ENCODE measurements at regions not wholly inside any gene's neighbourhood (a gene's known extent, or its start where the extent isn't known, plus 50 kb on each side); places are given as distances from the start of the nearest gene placed in this dataset.

DNA sequence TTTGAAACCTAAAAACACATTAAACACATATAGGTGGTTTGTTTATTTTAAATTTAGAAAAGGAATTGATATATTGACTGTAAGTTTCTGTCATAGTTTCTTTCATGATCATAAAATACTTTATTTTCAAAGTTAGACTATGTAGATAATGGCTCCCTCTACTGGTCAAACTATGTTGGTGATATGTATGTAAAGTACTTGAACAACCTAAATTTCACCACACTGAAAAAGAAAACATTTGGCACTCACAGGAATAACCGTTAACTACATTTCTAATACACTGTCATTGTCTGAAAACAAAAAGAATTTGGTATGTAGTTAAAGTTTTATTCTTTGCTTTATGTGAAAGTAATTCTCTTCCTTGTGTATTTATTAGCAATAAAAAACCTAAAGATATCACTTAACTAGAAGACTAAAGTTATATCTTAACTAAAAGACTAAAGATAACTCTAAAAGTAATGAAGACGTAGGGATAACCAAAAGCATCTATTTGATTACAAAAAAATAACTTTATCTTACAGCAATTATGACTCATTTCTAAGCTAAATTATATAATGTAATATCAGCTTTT, 427.5 kb downstream of the VGLL3 start:
- no peaks in the 10 kb centered on the region; the same call in 1 of the 2 replicates for H3K9me3 ChIP-seq (ENCODE audit: low read length)
- no peak overlapping the region for H2AFZ ChIP-seq (ENCODE audit: low read length)
- no peak overlapping the region for H3K27ac ChIP-seq (ENCODE audit: low read length)
- H4K20me1 ChIP-seq (ENCODE audit: insufficient read depth, low read depth, low read length) = no peaks in the 10 kb centered on the region
- H3K4me1 ChIP-seq (ENCODE audit: low read length) = 0 out of 2 replicates have a peak, but pooled peaks cover 3% of the 10 kb centered on the region
- H3K36me3 ChIP-seq (ENCODE audit: insufficient read depth, low read length) = no peaks in the 10 kb centered on the region
- no peaks in the 10 kb centered on the region for H3K27me3 ChIP-seq (ENCODE audit: low read length)
- H3K79me2 ChIP-seq (ENCODE audit: low read length) = no peaks in the 10 kb centered on the region
- H3K4me3 ChIP-seq (ENCODE audit: low read length) = no peak overlapping the region
- no peaks in the 10 kb centered on the region for H3K9me2 ChIP-seq (replicated peaks; ENCODE audit: insufficient read depth, low read length)
- no peak overlapping the region for H3K9ac ChIP-seq (ENCODE audit: low read length)
- no peak overlapping the region for H3K4me2 ChIP-seq (ENCODE audit: low read depth, low read length, poor library complexity, severe bottlenecking)
- DNase-seq = peak; percentile 80

DNA sequence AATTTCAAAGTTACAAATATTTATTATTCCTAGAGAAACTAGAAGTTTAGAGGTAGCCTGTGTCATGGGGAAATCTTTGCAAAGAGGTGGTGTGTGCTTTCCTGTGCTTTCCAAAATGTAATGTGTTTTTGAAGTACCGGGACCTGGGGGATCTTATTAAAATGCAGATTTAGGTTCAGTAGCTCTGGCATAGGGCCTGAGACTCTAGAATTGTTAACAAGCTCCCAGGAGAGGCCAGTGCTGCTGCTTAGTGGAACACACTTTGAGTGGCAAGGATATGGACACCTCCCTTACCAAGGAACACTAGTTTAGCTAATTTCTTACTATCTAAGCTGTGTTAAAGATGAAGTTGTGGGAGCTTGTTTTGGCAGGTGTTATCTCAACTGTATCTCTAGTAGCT, 428.9 kb downstream of the VGLL3 start:
- no peak overlapping the region for H2AFZ ChIP-seq (ENCODE audit: low read length)
- no peak overlapping the region for H3K4me2 ChIP-seq (ENCODE audit: low read depth, low read length, poor library complexity, severe bottlenecking)
- DNase-seq = no peak
- H4K20me1 ChIP-seq (ENCODE audit: insufficient read depth, low read depth, low read length) = no peaks in the 10 kb centered on the region
- no peak overlapping the region for H3K9ac ChIP-seq (ENCODE audit: low read length)
- H3K4me1 ChIP-seq (ENCODE audit: low read length) = 0 out of 2 replicates have a peak, but pooled peaks cover 3% of the 10 kb centered on the region
- H3K27ac ChIP-seq (ENCODE audit: low read length) = no peak overlapping the region
- no peaks in the 10 kb centered on the region; the same call in 1 of the 2 replicates for H3K9me3 ChIP-seq (ENCODE audit: low read length)
- H3K4me3 ChIP-seq (ENCODE audit: low read length) = no peak overlapping the region
- no peaks in the 10 kb centered on the region for H3K27me3 ChIP-seq (ENCODE audit: low read length)
- no peaks in the 10 kb centered on the region for H3K36me3 ChIP-seq (ENCODE audit: insufficient read depth, low read length)
- no peaks in the 10 kb centered on the region for H3K79me2 ChIP-seq (ENCODE audit: low read length)
- no peaks in the 10 kb centered on the region for H3K9me2 ChIP-seq (replicated peaks; ENCODE audit: insufficient read depth, low read length)

DNA sequence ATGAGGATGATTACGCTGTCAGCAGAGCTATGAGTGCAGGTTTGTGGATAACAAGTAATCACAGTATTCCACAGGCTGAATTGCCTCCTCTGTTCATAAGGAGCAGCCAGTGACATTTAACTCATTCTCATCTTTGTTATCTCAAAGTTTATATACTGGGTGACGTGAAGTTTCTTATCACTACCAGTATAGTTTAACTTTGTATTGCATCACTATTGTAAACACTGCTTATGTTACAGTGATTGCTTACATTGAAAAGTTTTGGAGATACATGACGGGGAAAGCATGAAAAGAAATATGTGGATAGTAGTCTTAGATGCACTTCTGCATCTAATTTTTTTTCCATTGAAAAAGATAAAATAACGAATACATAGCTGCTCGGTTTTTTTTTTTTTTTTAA, 429.7 kb downstream of the VGLL3 start:
- Histone ChIP-seq H3K27me3 (ENCODE audit: low read length) (no peaks in the 10 kb centered on the region), H3K79me2 (ENCODE audit: low read length) (no peaks in the 10 kb centered on the region), H3K27ac (ENCODE audit: low read length) (no peak overlapping the region), H3K4me1 (ENCODE audit: low read length) (0 out of 2 replicates have a peak, but pooled peaks cover 3% of the 10 kb centered on the region), H3K4me3 (ENCODE audit: low read length) (no peak overlapping the region), H3K36me3 (ENCODE audit: insufficient read depth, low read length) (no peaks in the 10 kb centered on the region), H3K9me3 (ENCODE audit: low read length) (no peaks in the 10 kb centered on the region), H3K9ac (ENCODE audit: low read length) (no peak overlapping the region), H3K9me2 (replicated peaks; ENCODE audit: insufficient read depth, low read length) (no peaks in the 10 kb centered on the region), H4K20me1 (ENCODE audit: insufficient read depth, low read depth, low read length) (no peaks in the 10 kb centered on the region), H2AFZ (ENCODE audit: low read length) (0 out of 2 replicates have a peak overlapping the region, but pooled peaks have one; percentile 14), H3K4me2 (ENCODE audit: low read depth, low read length, poor library complexity, severe bottlenecking) (no peak overlapping the region)
- DNase-seq = no peak

DNA sequence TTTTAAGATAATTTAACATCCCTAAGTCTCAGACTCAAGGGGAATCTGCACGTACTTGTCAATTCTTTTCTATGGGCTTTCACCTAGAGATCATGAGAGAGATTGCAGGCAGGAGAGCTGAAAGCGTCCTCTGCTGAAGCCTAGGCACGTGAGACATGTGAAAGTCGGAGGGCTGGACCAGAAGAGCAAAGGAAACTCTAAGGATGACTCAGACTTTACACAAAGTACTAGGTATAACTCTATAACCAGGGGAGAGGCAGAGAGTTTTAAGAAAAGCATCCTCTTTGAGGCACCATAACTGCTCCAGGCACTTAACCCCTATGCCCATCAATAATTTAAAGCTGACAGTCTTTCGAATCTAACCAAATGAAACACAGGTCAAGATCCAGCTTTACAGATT, 436.6 kb downstream of the VGLL3 start:
- Histone ChIP-seq H3K4me3 (ENCODE audit: low read length) (no peak overlapping the region), H3K27me3 (ENCODE audit: low read length) (no peaks in the 10 kb centered on the region), H3K9me2 (replicated peaks; ENCODE audit: insufficient read depth, low read length) (no peaks in the 10 kb centered on the region), H3K9me3 (ENCODE audit: low read length) (0 out of 2 replicates have a peak, but pooled peaks cover 4% of the 10 kb centered on the region), H3K9ac (ENCODE audit: low read length) (no peak overlapping the region), H4K20me1 (ENCODE audit: insufficient read depth, low read depth, low read length) (no peaks in the 10 kb centered on the region), H2AFZ (ENCODE audit: low read length) (no peak overlapping the region), H3K79me2 (ENCODE audit: low read length) (no peaks in the 10 kb centered on the region), H3K4me1 (ENCODE audit: low read length) (no peaks in the 10 kb centered on the region), H3K36me3 (ENCODE audit: insufficient read depth, low read length) (no peaks in the 10 kb centered on the region), H3K27ac (ENCODE audit: low read length) (no peak overlapping the region), H3K4me2 (ENCODE audit: low read depth, low read length, poor library complexity, severe bottlenecking) (no peak overlapping the region)
- DNase-seq = no peak

DNA sequence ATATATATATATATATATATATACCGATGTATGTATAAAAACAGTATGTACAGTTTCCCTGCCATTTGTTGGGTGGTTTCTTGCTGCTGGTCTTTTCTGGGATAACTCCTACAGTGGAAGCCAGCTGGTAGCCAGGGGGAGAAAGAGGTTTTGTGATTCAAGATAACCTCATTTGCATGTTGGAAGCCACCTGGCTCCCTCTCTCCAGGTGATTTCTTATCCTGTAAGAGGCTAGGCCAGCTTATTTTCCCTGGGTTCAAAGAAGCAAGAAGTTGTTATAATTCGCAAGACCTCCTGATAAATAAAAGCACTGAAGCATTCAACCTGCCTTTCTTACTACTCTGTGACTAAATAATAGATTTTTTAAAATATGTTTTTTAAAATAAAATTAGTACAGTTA, 443.3 kb downstream of the VGLL3 start:
- H3K4me3 ChIP-seq (ENCODE audit: low read length) = no peak overlapping the region

DNA sequence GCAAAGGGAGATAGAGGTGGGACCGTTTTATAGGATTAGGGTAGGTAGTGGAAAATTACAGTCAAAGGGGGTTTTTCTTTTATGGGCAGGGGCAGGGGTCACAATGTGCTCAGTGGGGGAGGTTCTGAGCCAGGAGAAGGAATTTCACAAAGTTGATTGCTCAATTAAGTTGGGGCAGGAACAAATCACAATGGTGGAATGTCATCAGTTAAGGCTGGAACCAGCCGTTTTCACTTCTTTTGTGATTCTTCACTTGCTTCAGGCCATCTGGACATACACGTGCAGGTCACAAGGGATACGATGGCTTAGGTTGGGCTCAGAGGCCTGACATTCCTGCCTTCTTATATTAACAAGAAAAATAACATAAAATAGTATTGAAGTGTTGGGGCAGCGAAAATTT, 453.8 kb downstream of the VGLL3 start:
- H3K4me2 ChIP-seq (ENCODE audit: low read depth, low read length, poor library complexity, severe bottlenecking) = no peak overlapping the region
- H3K9me3 ChIP-seq (ENCODE audit: low read length) = peaks cover 17% of the 10 kb centered on the region
- no peak overlapping the region for H3K9ac ChIP-seq (ENCODE audit: low read length)
- H3K9me2 ChIP-seq (replicated peaks; ENCODE audit: insufficient read depth, low read length) = no peaks in the 10 kb centered on the region
- H4K20me1 ChIP-seq (ENCODE audit: insufficient read depth, low read depth, low read length) = no peaks in the 10 kb centered on the region
- H3K4me3 ChIP-seq (ENCODE audit: low read length) = no peak overlapping the region
- no peaks in the 10 kb centered on the region for H3K36me3 ChIP-seq (ENCODE audit: insufficient read depth, low read length)
- H3K79me2 ChIP-seq (ENCODE audit: low read length) = no peaks in the 10 kb centered on the region
- no peak overlapping the region for H3K27ac ChIP-seq (ENCODE audit: low read length)
- no peaks in the 10 kb centered on the region for H3K27me3 ChIP-seq (ENCODE audit: low read length)
- H2AFZ ChIP-seq (ENCODE audit: low read length) = no peak overlapping the region
- DNase-seq = no peak
- no peaks in the 10 kb centered on the region for H3K4me1 ChIP-seq (ENCODE audit: low read length)

More for the DNA sequence above, 443.3 kb downstream of the VGLL3 start:
- Histone ChIP-seq H3K27ac (ENCODE audit: low read length) (no peak overlapping the region), H3K79me2 (ENCODE audit: low read length) (no peaks in the 10 kb centered on the region), H3K36me3 (ENCODE audit: insufficient read depth, low read length) (no peaks in the 10 kb centered on the region), H3K4me2 (ENCODE audit: low read depth, low read length, poor library complexity, severe bottlenecking) (no peak overlapping the region), H3K9me2 (replicated peaks; ENCODE audit: insufficient read depth, low read length) (0 out of 2 replicates have a peak, but pooled peaks cover 5% of the 10 kb centered on the region), H3K4me1 (ENCODE audit: low read length) (no peaks in the 10 kb centered on the region), H4K20me1 (ENCODE audit: insufficient read depth, low read depth, low read length) (no peaks in the 10 kb centered on the region), H3K9me3 (ENCODE audit: low read length) (no peaks in the 10 kb centered on the region; the same call in 1 of the 2 replicates), H3K9ac (ENCODE audit: low read length) (no peak overlapping the region), H2AFZ (ENCODE audit: low read length) (no peak overlapping the region), H3K27me3 (ENCODE audit: low read length) (no peaks in the 10 kb centered on the region)
- no peak for DNase-seq

DNA sequence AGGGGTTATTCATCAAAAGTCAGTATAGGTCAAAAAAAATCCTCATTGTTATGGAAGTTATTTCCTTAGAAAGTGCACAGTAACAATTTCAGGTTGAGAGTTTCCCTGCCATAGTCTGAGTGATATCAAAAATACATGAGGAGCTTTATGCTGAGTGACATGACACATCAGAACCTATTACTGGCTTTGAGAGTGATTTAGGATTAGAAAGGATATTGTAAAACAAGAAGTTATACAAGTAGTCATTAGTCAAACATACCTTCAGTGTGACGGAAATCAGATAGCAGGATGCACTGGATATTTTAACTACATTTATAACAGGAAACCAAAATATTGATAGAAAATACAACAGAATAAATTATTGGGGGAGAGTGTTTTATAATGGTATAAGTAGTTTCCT, 471.1 kb downstream of the VGLL3 start:
- no peaks in the 10 kb centered on the region for H3K27me3 ChIP-seq (ENCODE audit: low read length)
- no peaks in the 10 kb centered on the region for H3K36me3 ChIP-seq (ENCODE audit: insufficient read depth, low read length)
- H3K4me3 ChIP-seq (ENCODE audit: low read length) = no peak overlapping the region
- H3K9me3 ChIP-seq (ENCODE audit: low read length) = peaks cover 20% of the 10 kb centered on the region
- H3K27ac ChIP-seq (ENCODE audit: low read length) = no peak overlapping the region
- no peaks in the 10 kb centered on the region for H3K9me2 ChIP-seq (replicated peaks; ENCODE audit: insufficient read depth, low read length)
- no peak overlapping the region for H3K4me2 ChIP-seq (ENCODE audit: low read depth, low read length, poor library complexity, severe bottlenecking)
- H3K79me2 ChIP-seq (ENCODE audit: low read length) = no peaks in the 10 kb centered on the region
- H3K9ac ChIP-seq (ENCODE audit: low read length) = no peak overlapping the region
- no peak overlapping the region for H2AFZ ChIP-seq (ENCODE audit: low read length)
- H4K20me1 ChIP-seq (ENCODE audit: insufficient read depth, low read depth, low read length) = no peaks in the 10 kb centered on the region
- H3K4me1 ChIP-seq (ENCODE audit: low read length) = no peaks in the 10 kb centered on the region
- no peak for DNase-seq

DNA sequence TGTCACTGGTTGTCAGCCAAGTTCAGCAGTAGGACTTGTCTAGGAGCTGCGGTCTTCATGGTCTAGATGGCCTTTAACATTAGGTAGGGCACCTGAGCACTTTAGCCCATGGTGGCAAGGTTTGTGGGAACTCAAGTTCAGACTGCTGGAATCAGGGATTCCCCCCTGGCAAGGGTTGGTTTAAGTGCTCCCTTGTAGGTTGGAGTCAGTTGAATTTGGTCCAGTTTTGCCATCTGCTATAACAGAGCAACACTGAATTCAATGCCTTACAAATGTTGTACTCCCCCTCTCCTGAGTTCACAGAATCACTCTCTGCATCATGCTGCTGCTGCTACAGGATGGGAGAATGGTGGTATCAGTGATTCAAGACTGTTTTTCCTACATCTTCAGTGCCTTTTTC, 509.3 kb downstream of the VGLL3 start:
- H2AFZ ChIP-seq (ENCODE audit: low read length) = no peak overlapping the region
- H3K4me3 ChIP-seq (ENCODE audit: low read length) = no peak overlapping the region
- no peaks in the 10 kb centered on the region for H3K9me2 ChIP-seq (replicated peaks; ENCODE audit: insufficient read depth, low read length)
- no peaks in the 10 kb centered on the region for H3K4me1 ChIP-seq (ENCODE audit: low read length)
- no peaks in the 10 kb centered on the region for H4K20me1 ChIP-seq (ENCODE audit: insufficient read depth, low read depth, low read length)
- H3K79me2 ChIP-seq (ENCODE audit: low read length) = no peaks in the 10 kb centered on the region
- no peak overlapping the region for H3K27ac ChIP-seq (ENCODE audit: low read length)
- H3K27me3 ChIP-seq (ENCODE audit: low read length) = no peaks in the 10 kb centered on the region
- no peak overlapping the region for H3K9ac ChIP-seq (ENCODE audit: low read length)
- DNase-seq = no peak
- H3K36me3 ChIP-seq (ENCODE audit: insufficient read depth, low read length) = no peaks in the 10 kb centered on the region
- H3K9me3 ChIP-seq (ENCODE audit: low read length) = peaks cover 37% of the 10 kb centered on the region
- H3K4me2 ChIP-seq (ENCODE audit: low read depth, low read length, poor library complexity, severe bottlenecking) = no peak overlapping the region
